HCT116 (cell line): ENCODE measurements at regions not wholly inside any gene's neighbourhood (a gene's known extent, or its start where the extent isn't known, plus 50 kb on each side); places are given as distances from the start of the nearest gene placed in this dataset.

Experiments
- ATAC-seq: fragments of 200-7000 bp; cut with Tn5 transposase; 2 replicates; pipeline ENCODE4 v1.9.1; 2020; ENCODE audit warnings: mild to moderate bottlenecking, moderate library complexity
- BruUV-seq: library from RNA; stranded (reverse); fragments of 400-500 nt; replicated peaks from 2 replicates; lab custom pipeline; 2021; lab: Mats Ljungman, UMichigan
- CTCF ChIA-PET: fragments of 300-600 bp; sonication (Branson Sonifier 250); formaldehyde crosslinking; loops from one replicate; lab custom pipeline; 2021; ENCODE audit warnings: antibody characterized with exemption; lab: Charles Lee
- POLR2A ChIA-PET: fragments of 300-600, 350-600 bp; sonication (Branson Sonifier 250); formaldehyde crosslinking; loops from one replicate; lab custom pipeline; 2021; ENCODE audit warnings: antibody characterized with exemption; lab: Charles Lee
- RAD21 ChIA-PET, 2 experiments: fragments of 300-600 bp; sonication (Branson Sonifier 250); formaldehyde crosslinking; loops; one replicate each; lab custom pipeline; 2023; ENCODE audit warnings: low total read pairs in 2 of 2; ENCODE audit not compliant: uncharacterized antibody in 2 of 2, unreplicated experiment in 2 of 2, low non-redundant PET in 1 of 2; lab: Charles Lee
- DNase-seq: peaks from one replicate; pipeline ENCODE4 v3.0.0-alpha.2; 2010; ENCODE audit warnings: low read depth, low spot score
- H2AFZ ChIP-seq: fragments of 200-600 bp; shearing (Covaris generic), sonication (generic); 2 replicates; pipeline ENCODE4 v1.6.1; 2017; ENCODE audit warnings: low read depth, mixed run types, mixed read lengths, antibody characterized with exemption, low read length; ENCODE audit not compliant: poor library complexity, severe bottlenecking
- H3K27ac ChIP-seq: 2 replicates; pipeline ENCODE4 v1.5.1; 2012; ENCODE audit warnings: low read depth, low read length
- H3K27me3 ChIP-seq: fragments of 200-600 bp; sonication (generic); 2 replicates; pipeline ENCODE4 v1.6.1; 2016; ENCODE audit warnings: mixed run types, low read length, mixed read lengths; ENCODE audit not compliant: insufficient read depth
- H3K36me3 ChIP-seq, 2 experiments: fragments of 200-500 bp in 1 of 2; fragments of 200-600 bp in 1 of 2; sonication (Bioruptor generic) in 1 of 2; sonication (generic) in 1 of 2; 2 replicates each; pipeline versions ENCODE4 v1.5.1 to v1.6.1; 2014 to 2016; ENCODE audit warnings: low read length in 2 of 2, inconsistent platforms in 1 of 2, mixed read lengths in 1 of 2, mixed run types in 1 of 2; ENCODE audit not compliant: insufficient read depth in 2 of 2, control insufficient read depth in 1 of 2
- H3K4me1 ChIP-seq, 2 experiments: fragments of 200-600 bp in 1 of 2; sonication (generic) in 1 of 2; 2 replicates each; pipeline versions ENCODE4 v1.5.1 to v1.6.1; 2012 to 2017; ENCODE audit warnings: low read length in 2 of 2, inconsistent platforms in 1 of 2, mild to moderate bottlenecking in 1 of 2, mixed read lengths in 1 of 2, mixed run types in 1 of 2, moderate library complexity in 1 of 2; ENCODE audit not compliant: insufficient read depth in 2 of 2, control insufficient read depth in 1 of 2
- H3K4me2 ChIP-seq: fragments of 200-600 bp; sonication (generic); 2 replicates; pipeline ENCODE4 v1.6.1; 2017; ENCODE audit warnings: mixed run types, low read length, mixed read lengths
- H3K4me3 ChIP-seq, 2 experiments: fragments of 200-600 bp in 1 of 2; sonication (generic) in 1 of 2; replicated peaks in 1 of 2; 2 replicates each; pipeline ENCODE4 v1.5.1; 2011 to 2016; ENCODE audit warnings: low read length in 2 of 2, control low read depth in 1 of 2, low read depth in 1 of 2, mild to moderate bottlenecking in 1 of 2, mixed read lengths in 1 of 2, mixed run types in 1 of 2
- H3K79me2 ChIP-seq: fragments of 200-600 bp; sonication (generic); 2 replicates; pipeline ENCODE4 v1.6.1; 2017; ENCODE audit warnings: mild to moderate bottlenecking, mixed run types, low read length, moderate library complexity, mixed read lengths; ENCODE audit not compliant: insufficient read depth
- H3K9ac ChIP-seq: fragments of 200-600 bp; sonication (generic); 2 replicates; pipeline ENCODE4 v1.6.1; 2016; ENCODE audit warnings: low read length, mixed read lengths
- H3K9me2 ChIP-seq: fragments of 200-600 bp; sonication (generic), shearing (Covaris generic); 2 replicates; pipeline ENCODE4 v1.6.1; 2017; ENCODE audit warnings: mixed run types, mild to moderate bottlenecking, moderate library complexity; ENCODE audit not compliant: insufficient read depth
- H3K9me3 ChIP-seq, 2 experiments: fragments of 200-500 bp in 1 of 2; fragments of 200-600 bp in 1 of 2; sonication (Bioruptor generic) in 1 of 2; sonication (generic) in 1 of 2; 2 replicates each; pipeline ENCODE4 v1.6.1; 2014 to 2017; ENCODE audit warnings: low read length in 2 of 2, mixed read lengths in 2 of 2, inconsistent platforms in 1 of 2, low read depth in 1 of 2, mild to moderate bottlenecking in 1 of 2, mixed run types in 1 of 2, moderate library complexity in 1 of 2; ENCODE audit not compliant: control insufficient read depth in 1 of 2, insufficient read depth in 1 of 2
- H4K20me1 ChIP-seq: fragments of 200-600 bp; sonication (generic), shearing (Covaris generic); 2 replicates; pipeline ENCODE4 v1.6.1; 2017; ENCODE audit warnings: mixed run types, mild to moderate bottlenecking, moderate library complexity; ENCODE audit not compliant: insufficient read depth
- CBX3 ChIP-seq: IDR thresholded peaks from 2 replicates; pipeline ENCODE4 v1.6.1; 2012; ENCODE audit warnings: low read depth
- EGR1 ChIP-seq: IDR thresholded peaks from 2 replicates; pipeline ENCODE4 v1.6.1; 2012; ENCODE audit warnings: low read depth
- EZH2phosphoT487 ChIP-seq: fragments of 200-600 bp; IDR thresholded peaks from 2 replicates; pipeline ENCODE4 v1.6.1; 2018; ENCODE audit warnings: antibody characterized with exemption, borderline replicate concordance
- FOSL1 ChIP-seq: IDR thresholded peaks from 2 replicates; pipeline ENCODE4 v1.6.1; 2012; ENCODE audit warnings: low read depth
- JUND ChIP-seq: IDR thresholded peaks from 2 replicates; pipeline ENCODE4 v1.6.1; 2012
- POLR2A ChIP-seq: IDR thresholded peaks from 2 replicates; pipeline ENCODE4 v1.7.0; 2011; ENCODE audit warnings: borderline replicate concordance; ENCODE audit not compliant: insufficient read depth, insufficient read length; ENCODE audit errors: extremely low read depth
- POLR2AphosphoS5 ChIP-seq: IDR thresholded peaks from 2 replicates; pipeline ENCODE4 v1.6.1; 2011; ENCODE audit warnings: mild to moderate bottlenecking, low read depth, low read length, moderate library complexity
- RAD21 ChIP-seq: IDR thresholded peaks from 2 replicates; pipeline ENCODE4 v1.6.1; 2012; ENCODE audit warnings: low read depth, mild to moderate bottlenecking
- REST ChIP-seq: IDR thresholded peaks from 2 replicates; pipeline ENCODE4 v1.6.1; 2012; ENCODE audit warnings: low read depth
- SIN3A ChIP-seq: IDR thresholded peaks from 2 replicates; pipeline ENCODE4 v1.6.1; 2012; ENCODE audit warnings: low read depth
- SRF ChIP-seq: IDR thresholded peaks from 2 replicates; pipeline ENCODE4 v1.6.1; 2012; ENCODE audit warnings: low read depth
- TCF7L2 ChIP-seq: IDR thresholded peaks from 2 replicates; pipeline ENCODE4 v1.7.0; 2011; ENCODE audit warnings: borderline replicate concordance, inconsistent platforms; ENCODE audit not compliant: insufficient read depth, insufficient read length; ENCODE audit errors: extremely low read depth
- YY1 ChIP-seq: IDR thresholded peaks from 2 replicates; pipeline ENCODE4 v1.6.1; 2011; ENCODE audit warnings: low read length, low read depth, moderate library complexity, mild to moderate bottlenecking; ENCODE audit not compliant: insufficient replicate concordance; ENCODE audit errors: extremely low read depth
- ZBTB33 ChIP-seq: IDR thresholded peaks from 2 replicates; pipeline ENCODE4 v1.6.1; 2011; ENCODE audit warnings: mild to moderate bottlenecking, low read length, moderate library complexity; ENCODE audit not compliant: insufficient replicate concordance; ENCODE audit errors: extremely low read depth
- ZFX ChIP-seq: fragments of 450-650 bp; IDR thresholded peaks from 2 replicates; pipeline ENCODE4 v1.6.1; 2017
- ZNF274 ChIP-seq: fragments of 200-500 bp; sonication (Bioruptor generic); IDR thresholded peaks from 2 replicates; pipeline ENCODE4 v1.6.1; 2014; ENCODE audit warnings: mild to moderate bottlenecking, low read depth, low read length, inconsistent platforms
- intact Hi-C: fragments of 100-400 bp; cut with micrococcal nuclease; formaldehyde crosslinking; loops from 2 replicates; pipeline ENCODE4 v1.10.0; 2022
- TF ChIP-seq, protein P1 (sequence below): IDR thresholded peaks from 2 replicates; pipeline ENCODE4 v1.6.1; 2012

- Histone ChIP-seq H3K4me1 (no peaks in the 10 kb centered on the region), H3K9me3 (no peaks in the 10 kb centered on the region), H3K9ac (no peak overlapping the region), H3K9me2 (no peaks in the 10 kb centered on the region), H2AFZ (no peak overlapping the region), H3K27ac (no peak overlapping the region), H3K4me3 (no peak overlapping the region), H3K4me2 (no peak overlapping the region), H3K36me3 (no peaks in the 10 kb centered on the region), H4K20me1 (no peaks in the 10 kb centered on the region), H3K27me3 (peaks cover 20% of the 10 kb centered on the region), H3K79me2 (no peaks in the 10 kb centered on the region)
- ChIA-PET CTCF (no interaction called here), RAD21 (no interaction called here), POLR2A (no interaction called here)
- ATAC-seq (no peak), DNase-seq (no peak)
- no TSS peak for BruUV-seq
- TF ChIP-seq JUND (no peak), SRF (no peak), YY1 (no peak), EGR1 (no peak), TCF7L2 (no peak), POLR2AphosphoS5 (no peak), ZNF274 (no peak), RAD21 (no peak), ZFX (no peak), CBX3 (no peak)
- intact Hi-C loops: no loop called here
These were observed 226.1 kb upstream of the GK2 start for GRCh38 chr4:79634111-79634510.

GRCh38 chr4:79632114-79632513 is 224.1 kb upstream of the GK2 start:
- ATAC-seq (no peak), DNase-seq (no peak)
- H4K20me1 ChIP-seq: no peaks in the 10 kb centered on the region
- intact Hi-C loops: no loop called here
- no peak overlapping the region for H3K27ac ChIP-seq
- H3K4me3 ChIP-seq: no peak overlapping the region
- no peaks in the 10 kb centered on the region for H3K9me2 ChIP-seq
- H3K9ac ChIP-seq: no peak overlapping the region
- no TSS peak for BruUV-seq
- H3K4me1 ChIP-seq: no peaks in the 10 kb centered on the region
- peaks cover 25% of the 10 kb centered on the region for H3K27me3 ChIP-seq
- ChIA-PET CTCF (no interaction called here), POLR2A (no interaction called here), RAD21 (no interaction called here)
- no peaks in the 10 kb centered on the region for H3K9me3 ChIP-seq
- no peak overlapping the region for H3K4me2 ChIP-seq
- no peaks in the 10 kb centered on the region for H3K36me3 ChIP-seq
- no peaks in the 10 kb centered on the region for H3K79me2 ChIP-seq
- no peak overlapping the region for H2AFZ ChIP-seq
- TF ChIP-seq ZFX: no peak
- TF ChIP-seq ZBTB33: no peak
- TF ChIP-seq EZH2phosphoT487: no peak
- no peak for TF ChIP-seq JUND
- TF ChIP-seq, protein P1, sequence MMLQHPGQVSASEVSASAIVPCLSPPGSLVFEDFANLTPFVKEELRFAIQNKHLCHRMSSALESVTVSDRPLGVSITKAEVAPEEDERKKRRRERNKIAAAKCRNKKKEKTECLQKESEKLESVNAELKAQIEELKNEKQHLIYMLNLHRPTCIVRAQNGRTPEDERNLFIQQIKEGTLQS: no peak
- TF ChIP-seq YY1: no peak
- TF ChIP-seq SRF: no peak
- no peak for TF ChIP-seq REST
- no peak for TF ChIP-seq FOSL1
- no peak for TF ChIP-seq EGR1
- no peak for TF ChIP-seq POLR2A
- TF ChIP-seq SIN3A: no peak
